HG02852 (cell line): ENCODE measurements at regions not wholly inside any gene's neighbourhood (a gene's known extent, or its start where the extent isn't known, plus 50 kb on each side); places are given as distances from the start of the nearest gene placed in this dataset.
"Not testable (repeated sequence)": the region's sequence is repeated elsewhere in the genome, so short reads cannot be mapped to it uniquely, and the experiment has no call there.

Experiments used
- ATAC-seq: cut with Tn5 transposase; IDR thresholded peaks from one replicate; pipeline ENCODE4 v1.9.1; 2021; ENCODE audit warnings: mild to moderate bottlenecking, moderate library complexity; ENCODE audit not compliant: unreplicated experiment

DNA sequence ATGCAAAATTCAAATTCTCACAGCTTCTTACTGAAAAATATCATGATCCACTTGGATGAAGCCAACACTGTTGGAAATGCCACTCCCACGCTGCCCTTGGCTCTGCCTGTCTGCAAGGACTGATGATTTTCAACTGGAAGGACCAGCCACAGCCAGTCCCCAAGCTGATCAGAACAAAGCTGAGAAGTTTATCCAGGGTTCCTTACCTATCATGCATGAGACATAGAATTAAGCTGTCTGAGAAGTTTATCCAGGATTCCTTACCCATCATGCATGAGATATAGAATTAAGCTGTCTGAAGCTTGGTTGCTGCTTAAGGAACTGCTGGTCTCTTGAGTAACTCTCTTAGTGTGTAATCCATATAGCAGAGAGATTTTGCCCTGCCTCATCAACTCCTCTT lies 159.8 kb upstream of the TMEM260 start:
- ATAC-seq, result no peak

DNA sequence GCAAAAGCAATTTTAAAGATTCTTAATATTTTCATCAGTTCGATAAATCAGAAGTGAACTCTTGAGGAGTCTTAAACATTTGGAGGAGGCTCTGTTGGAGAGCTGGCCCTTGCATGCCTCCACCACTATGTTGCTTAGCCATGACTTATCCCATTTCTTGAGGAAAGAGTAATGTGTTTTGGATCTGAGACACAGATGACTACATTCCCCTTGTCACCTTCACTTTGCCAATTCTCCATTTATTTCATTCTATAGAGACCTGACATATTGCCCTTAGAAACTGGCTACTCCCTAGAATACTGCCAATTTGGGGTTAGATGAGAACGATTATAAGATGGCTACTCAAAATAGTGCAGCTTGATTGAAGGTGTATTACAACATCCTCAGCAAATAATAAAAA lies 157.4 kb upstream of the TMEM260 start:
- no peak for ATAC-seq

- peak; percentile 69 for ATAC-seq
Observed at GRCh38 chr14:56422703-56423213, 156.8 kb upstream of the TMEM260 start.

DNA sequence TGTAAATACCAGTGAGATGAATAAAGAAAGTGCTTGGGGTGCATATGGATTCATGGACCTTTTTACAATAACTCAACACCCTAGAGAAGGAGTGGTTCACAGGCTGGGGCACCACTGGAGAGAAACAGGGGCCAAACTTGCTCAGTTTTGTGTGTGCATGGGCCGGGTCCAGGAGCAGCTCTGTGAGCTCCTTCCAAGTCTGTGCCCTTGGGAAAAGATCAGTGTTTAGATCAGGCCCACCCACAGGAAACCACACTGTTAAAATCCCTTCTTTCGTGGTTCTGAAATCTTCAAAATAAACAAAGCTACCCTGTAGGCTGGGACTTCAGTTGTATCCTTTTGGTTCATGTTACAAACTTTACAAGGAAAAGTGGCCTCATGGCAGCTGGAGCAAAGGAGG lies 156.1 kb upstream of the TMEM260 start:
- ATAC-seq, result no peak

DNA sequence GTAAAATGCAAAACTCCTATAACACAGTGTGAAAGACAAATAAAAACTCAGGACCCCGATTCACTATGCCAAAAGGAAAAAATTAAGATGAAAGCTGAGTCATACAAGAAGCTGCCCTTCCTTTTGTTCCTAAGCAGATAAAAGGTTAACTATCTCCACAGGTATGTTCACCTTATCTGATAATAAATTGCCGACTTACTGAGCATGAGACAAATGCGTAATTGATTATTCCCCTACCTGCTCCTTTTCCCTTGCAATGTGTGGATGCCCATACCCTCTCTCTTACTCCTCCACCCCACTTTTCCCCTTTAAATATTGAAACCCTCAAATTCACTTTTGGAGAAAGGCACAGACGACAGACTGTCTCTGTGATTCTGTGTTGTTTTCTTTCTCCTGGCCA lies 148.6 kb upstream of the TMEM260 start:
- ATAC-seq, result no peak

DNA sequence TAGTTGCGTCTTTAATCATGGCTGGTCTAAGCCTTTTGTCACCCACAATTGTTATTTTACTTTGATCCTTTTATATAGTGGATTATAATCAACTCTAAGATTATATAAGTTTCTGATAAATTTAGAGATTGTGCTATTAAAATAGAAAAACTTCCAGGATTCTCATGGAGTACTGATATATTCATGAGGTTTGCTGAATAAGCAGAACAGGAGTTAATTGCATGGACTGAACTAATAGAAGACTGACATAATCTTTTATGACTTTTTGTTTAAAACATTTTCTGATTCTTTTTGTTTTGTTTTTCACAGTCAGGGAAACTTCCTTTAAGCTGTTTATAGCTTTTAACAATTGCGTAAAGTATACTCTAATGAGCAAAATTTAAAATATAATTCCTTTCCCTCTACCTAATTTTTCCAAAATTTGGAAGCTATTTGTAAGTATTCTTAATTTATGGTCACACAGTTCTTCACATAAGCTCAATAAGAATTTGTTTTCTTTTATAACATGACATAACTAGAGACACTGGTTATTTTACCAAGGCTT lies 129.9 kb upstream of the TMEM260 start:
- ATAC-seq, result no peak

GRCh38 chr14:56452940-56453339 lies 126.7 kb upstream of the TMEM260 start:
- no peak for ATAC-seq

- not testable (repeated sequence) for ATAC-seq
Observed at GRCh38 chr14:56454680-56455079, 124.9 kb upstream of the TMEM260 start.

DNA sequence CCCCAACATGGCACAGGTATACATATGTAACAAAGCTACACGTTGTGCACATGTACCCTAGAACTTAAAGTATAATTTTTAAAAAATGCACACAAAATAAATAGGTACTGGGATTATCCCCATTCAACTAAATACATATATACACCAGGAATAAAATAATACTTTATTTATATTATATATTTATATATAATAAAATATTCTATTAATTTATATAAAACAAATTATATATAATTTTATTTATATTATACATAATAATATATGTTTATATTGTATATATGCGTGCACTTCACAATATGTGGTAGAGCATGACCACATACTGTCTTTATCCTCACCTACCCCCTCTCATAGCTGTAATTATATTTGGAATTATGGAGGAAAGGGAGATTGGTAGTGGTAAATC lies 119.1 kb upstream of the TMEM260 start:
- no peak for ATAC-seq

DNA sequence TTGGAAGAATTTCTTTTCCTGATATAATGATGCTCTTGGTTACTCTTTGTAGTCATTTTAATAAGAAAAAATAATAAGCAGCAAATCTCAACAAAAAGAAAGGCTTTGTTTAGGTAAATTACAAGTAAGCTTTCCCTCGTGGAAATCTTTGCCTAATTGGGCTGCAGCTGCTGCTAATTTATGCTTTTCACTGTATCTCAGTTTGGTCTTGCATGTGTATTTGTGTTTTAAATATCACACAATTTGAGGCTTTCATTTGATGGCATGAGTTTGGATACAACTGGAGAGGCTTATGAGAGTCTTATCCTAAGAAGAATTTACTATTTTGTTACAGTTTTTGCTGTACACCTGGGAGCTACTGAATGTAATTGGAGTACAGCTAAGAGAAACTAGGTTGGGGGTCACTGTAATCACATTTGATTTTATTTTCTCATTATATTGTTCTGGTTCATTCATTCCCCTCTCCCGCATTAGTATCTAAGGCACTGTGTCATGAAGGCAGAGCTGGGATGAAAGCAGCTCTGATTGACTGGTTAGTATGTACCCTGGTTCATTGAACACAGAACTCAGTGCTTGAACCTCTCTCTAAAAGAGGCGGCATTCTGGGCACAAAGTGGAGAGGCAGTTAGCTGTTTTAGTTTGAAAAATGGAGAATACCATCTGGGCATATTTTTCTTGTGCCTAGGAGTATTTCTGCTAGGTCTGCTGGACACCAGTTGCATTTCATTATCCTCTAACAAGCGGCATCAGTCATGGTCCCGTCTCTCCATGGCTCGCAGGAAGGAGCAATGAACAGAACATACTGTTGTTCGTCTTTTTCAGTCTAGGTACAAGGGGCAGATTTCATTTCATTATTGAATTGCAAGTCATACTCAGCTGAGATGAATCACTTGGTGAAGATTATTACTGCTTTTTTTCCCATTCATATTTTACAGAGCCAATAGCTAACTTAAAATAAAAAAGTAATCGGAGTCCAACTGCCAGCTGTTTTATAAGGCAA lies 118.0 kb upstream of the TMEM260 start:
- ATAC-seq, result no peak

DNA sequence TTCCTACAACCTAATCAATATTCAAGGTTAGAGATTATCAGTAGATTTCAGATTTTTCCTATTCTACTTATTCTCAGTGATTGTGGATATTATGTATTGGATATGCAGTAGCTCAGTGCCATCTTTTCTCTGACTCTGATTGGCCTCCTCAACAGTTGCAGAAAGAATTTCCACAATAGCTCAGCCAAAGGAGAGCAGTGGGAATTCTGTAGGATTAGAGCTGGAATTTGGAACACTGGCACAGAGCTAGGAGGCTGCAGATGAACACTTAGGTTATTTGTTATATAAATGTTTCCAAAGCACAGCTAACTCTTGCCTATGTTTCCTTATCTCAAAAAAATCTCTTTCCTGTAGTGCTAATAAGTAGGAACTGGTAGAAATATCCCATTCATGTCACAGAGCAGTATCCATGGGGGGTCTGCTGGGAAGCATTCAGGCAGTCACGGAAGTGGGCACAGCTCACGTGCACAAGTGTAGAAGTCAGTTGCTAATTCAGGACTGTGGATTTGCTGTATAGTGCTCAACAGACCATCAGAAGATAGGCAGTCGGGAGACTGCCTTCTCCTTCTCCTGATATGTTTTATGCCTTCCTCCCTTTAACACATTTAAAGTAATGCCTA lies 116.2 kb upstream of the TMEM260 start:
- ATAC-seq, result no peak

DNA sequence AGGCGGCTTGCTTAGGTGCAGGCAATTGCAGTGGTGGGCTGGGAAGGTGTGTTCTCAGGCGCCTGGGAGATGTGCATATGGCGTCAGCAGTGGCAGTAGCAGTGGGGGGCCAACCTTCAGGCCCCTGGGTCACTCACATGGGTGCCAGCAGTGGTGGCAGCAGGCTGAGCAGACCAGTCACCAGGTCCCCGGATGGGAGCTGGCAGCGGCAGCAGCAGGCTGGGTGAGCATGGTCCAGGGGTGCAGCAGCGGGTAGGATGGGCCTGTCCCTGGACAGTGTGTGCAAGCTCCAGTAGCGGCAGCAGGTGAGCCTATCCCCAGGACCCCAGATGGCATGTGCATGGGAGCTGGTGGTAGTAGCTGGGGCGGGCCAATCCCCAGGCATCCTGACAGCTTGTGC lies 108.5 kb upstream of the TMEM260 start:
- no peak for ATAC-seq

- no peak for ATAC-seq
Observed at GRCh38 chr14:56474419-56475022, 105.1 kb upstream of the TMEM260 start.

DNA sequence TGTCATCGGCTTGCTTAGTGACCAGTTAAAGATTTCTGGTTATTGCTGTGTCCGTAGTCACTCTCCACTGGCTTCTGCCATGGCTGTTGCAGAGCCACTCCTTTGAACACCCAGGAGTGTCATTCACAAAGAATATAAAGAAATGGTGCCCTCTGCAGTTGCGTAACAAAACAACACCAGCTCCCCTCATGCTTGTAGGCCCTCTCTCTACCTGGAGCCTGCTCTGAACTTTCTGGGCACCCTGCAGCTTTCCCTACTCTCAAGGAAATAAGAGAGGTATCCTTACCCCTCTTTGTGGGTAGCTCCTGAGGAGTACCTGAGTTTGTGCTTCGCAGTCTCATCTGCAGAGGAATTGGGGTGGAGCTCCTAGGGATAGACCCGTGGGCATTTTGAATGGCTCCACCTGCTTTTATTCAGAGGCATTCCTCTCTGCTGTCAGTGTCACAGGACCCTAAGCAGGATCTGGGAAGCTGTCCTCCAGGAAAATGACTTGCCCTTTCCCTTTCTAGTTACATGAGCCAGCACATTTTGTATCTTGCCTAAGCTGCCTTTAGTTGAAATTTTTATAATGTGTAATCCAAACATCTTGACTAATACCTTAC lies 97.2 kb upstream of the TMEM260 start:
- no peak for ATAC-seq

DNA sequence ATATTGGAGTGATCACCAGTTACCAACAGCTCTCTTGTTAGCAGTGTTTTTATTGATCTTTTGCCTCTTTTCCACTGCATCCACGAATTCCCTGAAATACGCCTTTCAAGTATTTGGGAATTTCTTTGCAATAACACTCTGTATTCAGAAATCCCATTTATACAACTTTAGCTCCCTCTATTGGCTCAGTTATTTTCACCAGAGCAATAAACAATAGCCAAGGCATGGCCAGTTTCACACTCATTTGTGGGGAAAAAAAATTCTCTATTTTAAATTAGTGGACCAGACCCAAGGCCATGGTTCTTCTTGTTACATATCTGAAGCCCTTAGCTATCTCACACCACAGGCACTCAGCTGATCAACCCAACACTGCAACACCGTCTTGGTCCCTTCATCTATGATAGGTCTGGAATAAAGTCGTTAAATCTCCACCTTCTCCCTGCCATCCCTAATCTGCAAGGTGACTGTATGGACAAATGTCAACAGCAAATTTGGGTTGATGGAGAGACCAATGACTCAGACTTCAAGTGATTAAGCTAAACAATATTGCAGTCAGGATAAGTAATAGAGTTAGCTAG lies 92.4 kb upstream of the TMEM260 start:
- no peak for ATAC-seq

GRCh38 chr14:56487761-56488160 lies 91.8 kb upstream of the TMEM260 start:
- no peak for ATAC-seq

GRCh38 chr14:56488306-56488705 lies 91.3 kb upstream of the TMEM260 start:
- ATAC-seq, result no peak

GRCh38 chr14:56490379-56490778 lies 89.2 kb upstream of the TMEM260 start:
- no peak for ATAC-seq

- ATAC-seq, result peak; percentile 78
Observed at GRCh38 chr14:56491299-56492285, 88.0 kb upstream of the TMEM260 start.
